Loucy (cell line): ENCODE measurements at regions not wholly inside any gene's neighbourhood (a gene's known extent, or its start where the extent isn't known, plus 50 kb on each side); places are given as distances from the start of the nearest gene placed in this dataset.

ENCODE experiments used
- EZH2phosphoT487 ChIP-seq: fragments of 200-600 bp; IDR thresholded peaks from 2 replicates; pipeline ENCODE4 v1.6.1; 2018; ENCODE audit warnings: antibody characterized with exemption, mild to moderate bottlenecking, moderate library complexity, borderline replicate concordance
- TF ChIP-seq, protein P1 (sequence below): fragments of 200-600 bp; sonication (generic); conservative IDR thresholded peaks from 2 replicates; pipeline ENCODE4 v1.5.1; 2014; ENCODE audit warnings: mild to moderate bottlenecking, antibody characterized with exemption, low read length

GRCh38 chr22:25402160-25402500 lies 162.3 kb upstream of the GRK3 start:
- TF ChIP-seq, protein P1, sequence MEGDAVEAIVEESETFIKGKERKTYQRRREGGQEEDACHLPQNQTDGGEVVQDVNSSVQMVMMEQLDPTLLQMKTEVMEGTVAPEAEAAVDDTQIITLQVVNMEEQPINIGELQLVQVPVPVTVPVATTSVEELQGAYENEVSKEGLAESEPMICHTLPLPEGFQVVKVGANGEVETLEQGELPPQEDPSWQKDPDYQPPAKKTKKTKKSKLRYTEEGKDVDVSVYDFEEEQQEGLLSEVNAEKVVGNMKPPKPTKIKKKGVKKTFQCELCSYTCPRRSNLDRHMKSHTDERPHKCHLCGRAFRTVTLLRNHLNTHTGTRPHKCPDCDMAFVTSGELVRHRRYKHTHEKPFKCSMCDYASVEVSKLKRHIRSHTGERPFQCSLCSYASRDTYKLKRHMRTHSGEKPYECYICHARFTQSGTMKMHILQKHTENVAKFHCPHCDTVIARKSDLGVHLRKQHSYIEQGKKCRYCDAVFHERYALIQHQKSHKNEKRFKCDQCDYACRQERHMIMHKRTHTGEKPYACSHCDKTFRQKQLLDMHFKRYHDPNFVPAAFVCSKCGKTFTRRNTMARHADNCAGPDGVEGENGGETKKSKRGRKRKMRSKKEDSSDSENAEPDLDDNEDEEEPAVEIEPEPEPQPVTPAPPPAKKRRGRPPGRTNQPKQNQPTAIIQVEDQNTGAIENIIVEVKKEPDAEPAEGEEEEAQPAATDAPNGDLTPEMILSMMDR = no peak
- TF ChIP-seq EZH2phosphoT487 = no peak
